PFSK-1 (cell line): ENCODE measurements at regions not wholly inside any gene's neighbourhood (a gene's known extent, or its start where the extent isn't known, plus 50 kb on each side); places are given as distances from the start of the nearest gene placed in this dataset.

Source experiments
- FOXP2 ChIP-seq: optimal IDR thresholded peaks from 2 replicates; pipeline ENCODE3; 2011; ENCODE audit warnings: borderline replicate concordance, control low read depth, inconsistent platforms; ENCODE audit not compliant: insufficient read depth; ENCODE audit errors: extremely low read length, extremely low read depth
- POLR2AphosphoS5 ChIP-seq: IDR thresholded peaks from 2 replicates; pipeline ENCODE4 v1.6.1; 2012; ENCODE audit warnings: low read depth, mild to moderate bottlenecking, control low read depth, low read length, moderate library complexity
- REST ChIP-seq, 2 experiments: IDR thresholded peaks; 2 replicates each; pipeline versions ENCODE4 v1.6.1 to v1.8.0; 2011 to 2012; ENCODE audit warnings: low read depth in 2 of 2, low read length in 2 of 2, control low read depth in 1 of 2, inconsistent platforms in 1 of 2, mild to moderate bottlenecking in 1 of 2, moderate library complexity in 1 of 2; ENCODE audit not compliant: insufficient read depth in 1 of 2
- SIN3A ChIP-seq: IDR thresholded peaks from 2 replicates; pipeline ENCODE4 v1.6.1; 2012; ENCODE audit warnings: mild to moderate bottlenecking, low read length, moderate library complexity, borderline replicate concordance; ENCODE audit not compliant: insufficient read depth
- TAF1 ChIP-seq: IDR thresholded peaks from 2 replicates; pipeline ENCODE4 v1.6.1; 2012; ENCODE audit warnings: low read length, control low read depth, borderline replicate concordance; ENCODE audit not compliant: insufficient read depth

- TF ChIP-seq FOXP2 (no peak), REST (IDR thresholded peaks at IDR 0.05; ENCODE audit: insufficient read depth in 1 of 2, low read depth in 2 of 2, low read length in 2 of 2) (peak in 1 of 2 experiments; percentile 9; a peak in 1 of 4 replicates)
Observed at GRCh38 chr2:223538920-223539440, 63.2 kb downstream of the SCG2 start.

DNA sequence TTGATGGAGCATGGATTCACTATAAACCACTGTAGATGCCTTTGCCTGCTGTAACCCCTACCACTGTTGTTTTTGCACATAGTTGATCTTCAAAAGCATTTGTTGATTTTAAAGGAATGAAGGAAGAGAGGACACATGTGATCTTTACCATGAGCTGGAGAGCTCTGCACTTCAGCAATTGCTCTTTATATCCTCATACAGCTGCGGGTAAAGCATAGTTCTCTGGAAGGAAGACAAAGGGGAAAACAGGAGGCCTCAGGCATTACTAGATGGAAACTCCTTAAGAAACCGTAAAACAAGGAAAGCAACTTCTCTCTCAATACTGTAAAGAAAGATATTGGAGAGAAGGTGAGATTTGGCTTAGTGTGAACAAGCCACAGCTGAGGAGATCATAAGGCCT, 60.6 kb downstream of the SCG2 start:
- TF ChIP-seq SIN3A (no peak), REST (IDR thresholded peaks at IDR 0.05; ENCODE audit: insufficient read depth in 1 of 2, low read depth in 2 of 2, low read length in 2 of 2) (no peak), TAF1 (no peak), POLR2AphosphoS5 (no peak), FOXP2 (no peak)

- TF ChIP-seq TAF1, result no peak
- no peak for TF ChIP-seq REST (IDR thresholded peaks at IDR 0.05; ENCODE audit: insufficient read depth in 1 of 2, low read depth in 2 of 2, low read length in 2 of 2)
- no peak for TF ChIP-seq FOXP2
- no peak for TF ChIP-seq POLR2AphosphoS5
- TF ChIP-seq SIN3A, result no peak
Observed at GRCh38 chr2:223542501-223542900, 59.7 kb downstream of the SCG2 start.

DNA sequence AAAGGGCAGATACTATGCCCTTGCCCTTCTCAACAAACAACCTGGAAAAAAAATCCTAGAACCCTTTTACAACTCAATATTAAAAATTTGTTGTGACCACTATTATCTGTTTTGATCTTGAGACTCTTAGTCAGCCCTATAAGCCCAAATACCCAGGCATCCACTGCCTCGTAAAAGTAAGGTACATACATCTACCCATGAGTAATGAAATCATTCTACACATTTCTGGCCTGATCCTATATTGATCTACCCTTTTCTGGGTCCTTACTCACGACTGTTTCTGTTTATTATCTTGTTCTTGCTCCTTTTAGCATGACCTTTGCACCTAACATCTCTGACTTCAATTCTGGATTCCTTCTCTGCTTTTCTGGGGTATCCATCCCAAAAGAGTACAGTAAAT, 56.8 kb downstream of the SCG2 start:
- TF ChIP-seq SIN3A, result no peak
- TF ChIP-seq FOXP2, result no peak
- TF ChIP-seq POLR2AphosphoS5, result no peak
- TF ChIP-seq TAF1, result no peak

DNA sequence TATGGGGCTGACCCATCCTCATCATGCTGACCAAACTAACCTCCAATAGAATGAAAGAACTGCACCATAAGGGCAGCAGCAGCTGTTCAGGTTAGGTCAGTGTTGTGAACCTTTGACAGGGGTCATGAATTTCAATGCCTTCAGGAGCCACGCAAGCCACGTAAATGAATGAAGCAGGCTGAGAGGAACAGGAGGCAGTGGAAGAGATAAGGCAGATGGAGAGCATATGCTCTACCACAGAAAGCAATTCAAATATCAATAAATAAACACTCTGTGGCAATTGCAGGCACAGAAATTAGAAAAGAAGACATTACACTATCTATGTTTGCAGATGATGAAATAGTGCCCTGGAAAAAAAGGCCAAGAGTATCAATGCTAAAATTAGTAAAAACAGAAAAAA, 56.3 kb downstream of the SCG2 start:
- TF ChIP-seq FOXP2, result peak; percentile 47
- TF ChIP-seq REST (IDR thresholded peaks at IDR 0.05; ENCODE audit: insufficient read depth in 1 of 2, low read depth in 2 of 2, low read length in 2 of 2), result no peak
